PC-3 (cell line): ENCODE measurements at regions not wholly inside any gene's neighbourhood (a gene's known extent, or its start where the extent isn't known, plus 50 kb on each side); places are given as distances from the start of the nearest gene placed in this dataset.

Experiments used
- ATAC-seq: fragments of 200-7000 bp; cut with Tn5 transposase; 2 replicates; pipeline ENCODE4 v1.9.1; 2020; ENCODE audit warnings: mild to moderate bottlenecking, moderate library complexity
- BruUV-seq: library from RNA; stranded (reverse); fragments of 400-500 nt; replicated peaks from 2 replicates; lab custom pipeline; 2021; lab: Mats Ljungman, UMichigan
- CTCF ChIA-PET: fragments of 300-600 bp; sonication (Branson Sonifier 250); formaldehyde crosslinking; loops from one replicate; lab custom pipeline; 2022; ENCODE audit warnings: antibody characterized with exemption; lab: Charles Lee
- POLR2A ChIA-PET: fragments of 300-600 bp; sonication (Branson Sonifier 250); formaldehyde crosslinking; loops from one replicate; lab custom pipeline; 2022; ENCODE audit warnings: antibody characterized with exemption; ENCODE audit not compliant: unreplicated experiment; lab: Charles Lee
- DNase-seq: peaks from one replicate; pipeline ENCODE4 v3.0.0-alpha.2; 2015
- H2AFZ ChIP-seq: fragments of 300-600 bp; sonication (generic); 2 replicates; pipeline ENCODE4 v1.6.0; 2016; ENCODE audit warnings: antibody characterized with exemption, low read length
- H3F3A ChIP-seq: fragments of 300-600 bp; sonication (generic); one replicate; pipeline ENCODE4 v1.6.0; 2017; ENCODE audit warnings: antibody characterized with exemption, low read length, control low read depth, mild to moderate bottlenecking; ENCODE audit not compliant: unreplicated experiment
- H3K27ac ChIP-seq: fragments of 300-600 bp; sonication (generic); 2 replicates; pipeline ENCODE4 v1.5.1; 2016; ENCODE audit warnings: mild to moderate bottlenecking, low read length
- H3K27me3 ChIP-seq: fragments of 300-600 bp; sonication (generic); 2 replicates; pipeline ENCODE4 v1.6.1; 2016; ENCODE audit warnings: low read length, mixed read lengths
- H3K36me3 ChIP-seq: fragments of 300-600 bp; sonication (generic); 2 replicates; pipeline ENCODE4 v1.6.1; 2016; ENCODE audit warnings: low read depth, mixed run types, low read length, mixed read lengths
- H3K4me1 ChIP-seq: fragments of 300-600 bp; sonication (generic); 2 replicates; pipeline ENCODE4 v1.5.1; 2016; ENCODE audit warnings: low read length; ENCODE audit not compliant: insufficient read depth
- H3K4me2 ChIP-seq: fragments of 300-600 bp; sonication (generic); 2 replicates; pipeline ENCODE4 v1.6.0; 2016; ENCODE audit warnings: low read length
- H3K4me3 ChIP-seq: fragments of 300-600 bp; sonication (generic); 2 replicates; pipeline ENCODE4 v1.5.1; 2016; ENCODE audit warnings: mild to moderate bottlenecking, low read length, mixed read lengths
- H3K79me2 ChIP-seq: fragments of 300-600 bp; sonication (generic); 2 replicates; pipeline ENCODE4 v1.6.1; 2017; ENCODE audit warnings: low read length, mixed read lengths
- H3K9ac ChIP-seq: fragments of 300-600 bp; sonication (generic); 2 replicates; pipeline ENCODE4 v1.6.0; 2016; ENCODE audit warnings: mild to moderate bottlenecking, low read length
- H3K9me2 ChIP-seq: fragments of 300-600 bp; sonication (generic); replicated peaks from 2 replicates; pipeline ENCODE4 v1.6.1; 2016; ENCODE audit warnings: mixed run types, low read length, mixed read lengths
- H3K9me3 ChIP-seq: fragments of 300-600 bp; sonication (generic); 2 replicates; pipeline ENCODE4 v1.6.1; 2016; ENCODE audit warnings: low read length, mixed read lengths
- H4K20me1 ChIP-seq: fragments of 300-600 bp; sonication (generic); 2 replicates; pipeline ENCODE4 v1.6.1; 2016; ENCODE audit warnings: low read length, mixed read lengths
- CTCF ChIP-seq: fragments of 300-600 bp; sonication (generic); conservative IDR thresholded peaks from 2 replicates; pipeline ENCODE4 v1.5.1; 2017; ENCODE audit warnings: antibody characterized with exemption, low read depth, mild to moderate bottlenecking, low read length
- EZH2 ChIP-seq: fragments of 300-600 bp; sonication (generic); IDR thresholded peaks from one replicate; pipeline ENCODE4 v1.6.1; 2017; ENCODE audit warnings: antibody characterized with exemption, mild to moderate bottlenecking, low read length; ENCODE audit not compliant: unreplicated experiment
- EZH2phosphoT487 ChIP-seq: fragments of 300-600 bp; sonication (generic); IDR thresholded peaks from 2 replicates; pipeline ENCODE4 v1.6.1; 2018; ENCODE audit warnings: mild to moderate bottlenecking, antibody characterized with exemption, low read length, borderline replicate concordance
- intact Hi-C: fragments of 100-400 bp; cut with micrococcal nuclease; formaldehyde crosslinking; loops from 2 replicates; pipeline ENCODE4 v1.9.0; 2023

DNA sequence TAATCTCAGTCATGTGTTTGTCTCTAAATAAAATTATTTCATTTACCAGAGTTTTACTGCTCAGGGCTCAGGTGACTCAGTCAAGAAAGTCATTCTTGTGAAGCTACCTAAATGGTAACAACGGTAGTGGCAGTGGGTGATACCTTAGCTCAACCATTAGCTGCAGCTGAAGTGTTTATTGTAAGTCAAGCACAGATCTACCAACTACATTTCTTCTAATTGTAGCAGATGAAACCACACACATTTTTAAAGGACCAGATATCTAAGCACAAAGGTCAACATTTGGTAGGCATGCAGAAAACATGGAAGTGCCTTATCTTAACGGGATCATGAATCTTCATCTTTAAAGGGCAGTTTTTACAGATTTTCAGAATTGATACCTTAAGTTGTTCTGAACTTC is 79.1 kb downstream of the FAT4 start:
- no peaks in the 10 kb centered on the region for H3K36me3 ChIP-seq
- H3K4me2 ChIP-seq = no peak overlapping the region; the same call in 1 of the 2 replicates
- no peaks in the 10 kb centered on the region for H4K20me1 ChIP-seq
- intact Hi-C loops = loop anchor here (10.0 kb wide), 1 partner anchor 331 kb away; no protein-coding TSS in a partner anchor
- no peaks in the 10 kb centered on the region for H3K79me2 ChIP-seq
- ATAC-seq (no peak), DNase-seq (peak; percentile 5)
- no peaks in the 10 kb centered on the region for H3K9me3 ChIP-seq
- no peak for TF ChIP-seq CTCF
- no peak for TF ChIP-seq EZH2phosphoT487
- no peak for TF ChIP-seq EZH2
- H3K9me2 ChIP-seq = no peaks in the 10 kb centered on the region
- POLR2A ChIA-PET = no interaction called here
- no peak overlapping the region for H3K27ac ChIP-seq
- peaks cover 32% of the 10 kb centered on the region for H3K4me1 ChIP-seq
- H2AFZ ChIP-seq = 0 out of 2 replicates have a peak overlapping the region, but pooled peaks have one; percentile 53
- H3K4me3 ChIP-seq = no peak overlapping the region
- H3K27me3 ChIP-seq = no peaks in the 10 kb centered on the region
- H3F3A ChIP-seq = no peaks in the 10 kb centered on the region
- H3K9ac ChIP-seq = no peak overlapping the region
- BruUV-seq = no TSS peak
- CTCF ChIA-PET = no interaction called here

DNA sequence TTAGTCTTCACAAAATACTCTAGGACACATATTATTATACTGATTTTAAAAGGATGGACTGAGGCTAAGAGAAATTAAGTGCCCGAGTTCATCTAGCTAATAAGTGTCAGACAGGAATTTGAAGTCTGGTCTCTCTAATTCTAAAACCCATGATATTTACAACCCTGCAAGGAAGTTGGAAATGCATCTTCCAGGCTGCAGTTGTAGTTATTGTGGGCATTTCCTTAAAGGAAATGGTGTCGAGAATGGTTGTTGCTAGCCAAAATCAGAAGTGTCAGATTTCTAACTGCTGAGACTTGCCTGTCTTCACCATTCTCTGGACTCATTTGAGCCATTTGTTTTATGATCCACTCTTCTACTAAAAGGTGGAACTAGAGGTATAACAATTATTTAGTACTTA is 82.5 kb downstream of the FAT4 start:
- Histone ChIP-seq H4K20me1 (no peaks in the 10 kb centered on the region), H2AFZ (no peak overlapping the region), H3K27ac (no peak overlapping the region), H3K4me3 (no peak overlapping the region), H3K4me2 (no peak overlapping the region), H3K36me3 (no peaks in the 10 kb centered on the region), H3K9ac (no peak overlapping the region), H3F3A (no peaks in the 10 kb centered on the region), H3K9me2 (no peaks in the 10 kb centered on the region), H3K27me3 (no peaks in the 10 kb centered on the region), H3K4me1 (peaks cover 14% of the 10 kb centered on the region), H3K9me3 (no peaks in the 10 kb centered on the region), H3K79me2 (no peaks in the 10 kb centered on the region)
- TF ChIP-seq EZH2 (no peak), EZH2phosphoT487 (no peak), CTCF (no peak)
- no peak for DNase-seq
- no TSS peak for BruUV-seq
- CTCF ChIA-PET = no interaction called here
- POLR2A ChIA-PET = no interaction called here
- intact Hi-C loops = loop anchor here (10.0 kb wide), 1 partner anchor 328 kb away; no protein-coding TSS in a partner anchor
- ATAC-seq = no peak

DNA sequence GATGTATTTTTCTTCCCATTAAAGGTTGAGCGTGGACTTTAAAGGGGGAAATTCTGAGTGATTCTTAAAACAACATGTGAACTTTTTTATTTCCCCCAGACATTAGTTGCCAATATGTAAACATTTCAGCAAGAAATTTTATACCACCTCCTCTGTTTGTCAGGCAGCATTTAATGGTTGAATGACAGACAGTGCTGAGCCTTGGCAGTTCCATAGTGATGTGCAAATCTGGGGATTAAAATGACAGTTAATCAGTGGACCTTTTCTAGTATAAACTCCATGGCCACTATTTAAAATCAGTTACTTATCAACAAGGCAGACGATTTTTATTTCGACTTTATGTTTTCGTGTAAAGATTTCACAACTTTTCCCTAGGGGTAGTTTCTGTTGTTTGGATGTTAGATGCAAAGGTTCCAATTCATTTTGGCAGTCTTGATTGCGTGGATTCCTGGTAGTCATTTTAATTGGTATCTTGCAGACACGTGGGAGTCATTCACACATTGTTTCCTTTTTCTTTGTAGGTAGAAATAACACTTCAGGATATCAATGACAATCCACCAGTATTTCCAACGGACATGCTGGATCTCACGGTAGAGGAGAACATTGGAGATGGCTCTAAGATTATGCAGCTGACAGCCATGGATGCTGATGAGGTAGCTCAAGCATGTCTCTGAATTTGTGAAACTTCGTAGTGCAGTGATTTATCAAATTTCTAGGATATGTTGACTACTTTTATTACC is 83.7 kb downstream of the FAT4 start:
- Histone ChIP-seq H4K20me1 (no peaks in the 10 kb centered on the region), H3K79me2 (no peaks in the 10 kb centered on the region), H3K4me1 (peaks cover 14% of the 10 kb centered on the region), H3K4me2 (no peak overlapping the region), H3K27ac (no peak overlapping the region), H3K9ac (no peak overlapping the region), H3K4me3 (no peak overlapping the region), H3K9me2 (no peaks in the 10 kb centered on the region), H3F3A (no peaks in the 10 kb centered on the region), H3K9me3 (no peaks in the 10 kb centered on the region), H2AFZ (no peak overlapping the region), H3K27me3 (no peaks in the 10 kb centered on the region), H3K36me3 (no peaks in the 10 kb centered on the region)
- ChIA-PET CTCF (no interaction called here), POLR2A (no interaction called here)
- intact Hi-C loops = loop anchor here (10.0 kb wide), 1 partner anchor 326 kb away; no protein-coding TSS in a partner anchor
- no peak for ATAC-seq
- no TSS peak for BruUV-seq
- DNase-seq = no peak
- no peak for TF ChIP-seq CTCF
